H1 (cell line): ENCODE measurements at regions not wholly inside any gene's neighbourhood (a gene's known extent, or its start where the extent isn't known, plus 50 kb on each side); places are given as distances from the start of the nearest gene placed in this dataset.

ENCODE experiments used
- CTCF ChIA-PET: fragments of 300-600 bp; sonication (Branson Sonifier 250); formaldehyde crosslinking; loops from one replicate; lab custom pipeline; 2021; ENCODE audit not compliant: partially characterized antibody; lab: Charles Lee
- POLR2A ChIA-PET: fragments of 300-600 bp; sonication (Branson Sonifier 250); formaldehyde crosslinking; loops from one replicate; lab custom pipeline; 2021; ENCODE audit warnings: inconsistent platforms; ENCODE audit not compliant: partially characterized antibody; lab: Charles Lee
- DNase-seq, 2 experiments: peaks; one replicate each; pipeline versions ENCODE4 v3.0.0 to v3.0.0-alpha.2; 2010 to 2022; ENCODE audit warnings: low spot score in 2 of 2, low read depth in 1 of 2, mixed read lengths in 1 of 2
- FAIRE-seq: peaks from 2 replicates; lab custom pipeline; 2011; peaks lifted over from hg19 to GRCh38; lab: Jason Lieb, UNC
- H2AFZ ChIP-seq: 2 replicates; pipeline ENCODE4 v1.8.1; 2012; ENCODE audit warnings: low read length, inconsistent platforms
- H2AK5ac ChIP-seq: 2 replicates; pipeline ENCODE4 v1.6.1; 2013; ENCODE audit warnings: low read depth, low read length
- H2BK120ac ChIP-seq: replicated peaks from 2 replicates; pipeline ENCODE3; 2013; ENCODE audit warnings: low read depth, low read length, inconsistent platforms
- H2BK12ac ChIP-seq: 2 replicates; pipeline ENCODE4 v1.6.1; 2013; ENCODE audit warnings: low read depth, low read length
- H2BK15ac ChIP-seq: 2 replicates; pipeline ENCODE4 v1.6.1; 2013; ENCODE audit warnings: low read length
- H2BK20ac ChIP-seq: 2 replicates; pipeline ENCODE4 v1.6.1; 2013; ENCODE audit warnings: low read length
- H2BK5ac ChIP-seq: 2 replicates; pipeline ENCODE4 v1.6.1; 2013; ENCODE audit warnings: low read depth, low read length
- H3K14ac ChIP-seq: 2 replicates; pipeline ENCODE4 v1.6.1; 2013; ENCODE audit warnings: inconsistent platforms; ENCODE audit not compliant: insufficient read length
- H3K18ac ChIP-seq: 2 replicates; pipeline ENCODE4 v1.6.1; 2013; ENCODE audit warnings: low read length; ENCODE audit errors: extremely low read depth
- H3K23ac ChIP-seq: 2 replicates; pipeline ENCODE4 v1.6.1; 2013; ENCODE audit warnings: inconsistent platforms; ENCODE audit not compliant: insufficient read length
- H3K23me2 ChIP-seq: 2 replicates; pipeline ENCODE4 v1.6.1; 2013; ENCODE audit warnings: low read depth, low read length
- H3K27ac ChIP-seq: 2 replicates; pipeline ENCODE4 v1.6.1; 2011; ENCODE audit warnings: low read depth, low read length, inconsistent platforms
- H3K27me3 ChIP-seq, 4 experiments: replicated peaks in 1 of 4; 1 replicate in 1 of 4; 2 replicates in 3 of 4; pipeline versions ENCODE4 v1.6.1 to v1.8.1; 2011 to 2013; ENCODE audit warnings: low read length in 3 of 4, mild to moderate bottlenecking in 3 of 4, inconsistent platforms in 2 of 4, mixed read lengths in 2 of 4, moderate library complexity in 1 of 4; ENCODE audit not compliant: control insufficient read depth in 3 of 4, insufficient read depth in 3 of 4; ENCODE audit errors: extremely low read depth in 1 of 4
- H3K36me3 ChIP-seq, 4 experiments: 2 replicates each; pipeline versions ENCODE4 v1.6.1 to v1.8.1; 2011 to 2013; ENCODE audit warnings: mild to moderate bottlenecking in 4 of 4, low read length in 3 of 4, moderate library complexity in 2 of 4, control low read depth in 1 of 4, inconsistent platforms in 1 of 4; ENCODE audit not compliant: insufficient read depth in 4 of 4, control insufficient read depth in 2 of 4
- H3K4ac ChIP-seq: replicated peaks from 2 replicates; pipeline ENCODE3; 2013; ENCODE audit warnings: low read length, low read depth, mixed read lengths, inconsistent platforms; ENCODE audit not compliant: insufficient read length
- H3K4me1 ChIP-seq, 4 experiments: replicated peaks in 1 of 4; 1 replicate in 1 of 4; 2 replicates in 3 of 4; pipeline versions ENCODE4 v1.6.1 to v1.8.1; 2011 to 2013; ENCODE audit warnings: low read length in 3 of 4, inconsistent platforms in 2 of 4, mixed read lengths in 1 of 4; ENCODE audit not compliant: insufficient read depth in 4 of 4, control insufficient read depth in 3 of 4
- H3K4me2 ChIP-seq, 2 experiments: 2 replicates each; pipeline versions ENCODE4 v1.6.1 to v1.8.1; 2011 to 2013; ENCODE audit warnings: low read depth in 2 of 2, low read length in 2 of 2, control low read depth in 1 of 2, inconsistent platforms in 1 of 2, mild to moderate bottlenecking in 1 of 2; ENCODE audit not compliant: insufficient read depth in 1 of 2
- H3K4me3 ChIP-seq, 4 experiments: fragments of 200-600, 300-600 bp in 1 of 4; sonication (generic), shearing (Covaris generic), sonication (Bioruptor Twin) in 1 of 4; 2 replicates each; pipeline versions ENCODE4 v1.5.1 to v1.8.1; 2011 to 2016; ENCODE audit warnings: low read length in 4 of 4, low read depth in 3 of 4, control low read depth in 2 of 4, inconsistent platforms in 2 of 4, mild to moderate bottlenecking in 2 of 4, mixed read lengths in 1 of 4, moderate library complexity in 1 of 4; ENCODE audit not compliant: insufficient read depth in 2 of 4; ENCODE audit errors: extremely low read depth in 1 of 4
- H3K56ac ChIP-seq: replicated peaks from 2 replicates; pipeline ENCODE3; 2013; ENCODE audit warnings: low read depth, mild to moderate bottlenecking, mixed read lengths, low read length, inconsistent platforms; ENCODE audit not compliant: insufficient read length
- H3K79me1 ChIP-seq: 2 replicates; pipeline ENCODE4 v1.6.1; 2013; ENCODE audit warnings: low read depth, low read length, control low read depth
- H3K79me2 ChIP-seq, 2 experiments: 2 replicates each; pipeline versions ENCODE4 v1.6.1 to v1.8.1; 2012 to 2013; ENCODE audit warnings: low read length in 2 of 2, mild to moderate bottlenecking in 2 of 2, inconsistent platforms in 1 of 2; ENCODE audit not compliant: insufficient read depth in 2 of 2, control insufficient read depth in 1 of 2
- H3K9ac ChIP-seq, 4 experiments: replicated peaks in 1 of 4; 1 replicate in 1 of 4; 2 replicates in 3 of 4; pipeline versions ENCODE4 v1.6.1 to v1.8.1; 2011 to 2013; ENCODE audit warnings: low read depth in 3 of 4, low read length in 3 of 4, control low read depth in 2 of 4, mild to moderate bottlenecking in 2 of 4, moderate library complexity in 2 of 4, inconsistent platforms in 1 of 4; ENCODE audit errors: extremely low read depth in 1 of 4
- H3K9me3 ChIP-seq, 2 experiments: 2 replicates each; pipeline versions ENCODE4 v1.6.1 to v1.8.1; 2012 to 2013; ENCODE audit warnings: mild to moderate bottlenecking in 2 of 2, moderate library complexity in 2 of 2, control low read depth in 1 of 2, inconsistent platforms in 1 of 2, low read depth in 1 of 2, low read length in 1 of 2, mixed read lengths in 1 of 2; ENCODE audit not compliant: insufficient read depth in 2 of 2
- H4K20me1 ChIP-seq, 2 experiments: replicated peaks in 1 of 2; 2 replicates each; pipeline versions ENCODE3 to v1.8.1; 2011 to 2013; ENCODE audit warnings: inconsistent platforms in 2 of 2, low read length in 2 of 2, mild to moderate bottlenecking in 1 of 2; ENCODE audit not compliant: insufficient read depth in 2 of 2, control insufficient read depth in 1 of 2
- H4K5ac ChIP-seq: 2 replicates; pipeline ENCODE4 v1.6.1; 2013; ENCODE audit warnings: low read length, low read depth, mixed read lengths, inconsistent platforms; ENCODE audit not compliant: insufficient read length
- H4K8ac ChIP-seq: 2 replicates; pipeline ENCODE4 v1.8.0; 2013; ENCODE audit warnings: mild to moderate bottlenecking, moderate library complexity, low read length, inconsistent platforms; ENCODE audit not compliant: insufficient read depth; ENCODE audit errors: extremely low read depth
- H4K91ac ChIP-seq: replicated peaks from 2 replicates; pipeline ENCODE3; 2013; ENCODE audit warnings: low read length, mixed read lengths, inconsistent platforms; ENCODE audit not compliant: insufficient read length
- RAD21 ChIP-seq, 2 experiments: IDR thresholded peaks in 1 of 2; conservative IDR thresholded peaks in 1 of 2; 2 replicates each; pipeline ENCODE4 v1.6.1; 2011; ENCODE audit warnings: low read depth in 2 of 2, low read length in 2 of 2, improper control_type of control experiment in 1 of 2, inconsistent platforms in 1 of 2, mild to moderate bottlenecking in 1 of 2, moderate library complexity in 1 of 2
- SAP30 ChIP-seq: fragments of 300-600 bp; sonication (generic); IDR thresholded peaks from 2 replicates; pipeline ENCODE4 v1.7.1; 2012; ENCODE audit warnings: low read length, moderate library complexity, mild to moderate bottlenecking, inconsistent platforms; ENCODE audit not compliant: insufficient read depth, insufficient replicate concordance
- SIRT6 ChIP-seq: IDR thresholded peaks from one replicate; pipeline ENCODE4 v1.7.1; 2012; ENCODE audit warnings: low read length, inconsistent platforms
- SP1 ChIP-seq: IDR thresholded peaks from 2 replicates; pipeline ENCODE4 v1.6.1; 2011; ENCODE audit warnings: low read depth, low read length
- WGBS, 2 experiments: shearing (Covaris generic) in 1 of 2; methylation state at CpG; one replicate each; pipeline versions ENCODE4 v1.1.6 to v1.1.7; 2013 to 2015; ENCODE audit warnings: low lambda C conversion rate in 2 of 2, mixed read lengths in 2 of 2, inconsistent platforms in 1 of 2, low coverage in 1 of 2, missing lambda C conversion rate in 1 of 2; ENCODE audit not compliant: insufficient replicate concordance in 2 of 2, insufficient coverage in 1 of 2, insufficient read length in 1 of 2; ENCODE audit errors: extremely low coverage in 1 of 2, missing lambda C conversion rate in 1 of 2; 5-methylcytosine and 5-hydroxymethylcytosine counted together
- TF ChIP-seq, protein P1 (sequence below), 3 experiments: IDR thresholded peaks; 1 replicate in 2 of 3; 2 replicates in 1 of 3; pipeline versions ENCODE4 v1.5.1 to v1.6.1; 2011; ENCODE audit warnings: low read length in 3 of 3, mild to moderate bottlenecking in 3 of 3, inconsistent platforms in 2 of 3, low read depth in 1 of 3, moderate library complexity in 1 of 3; ENCODE audit not compliant: insufficient read depth in 1 of 3; ENCODE audit errors: control extremely low read depth in 1 of 3

DNA sequence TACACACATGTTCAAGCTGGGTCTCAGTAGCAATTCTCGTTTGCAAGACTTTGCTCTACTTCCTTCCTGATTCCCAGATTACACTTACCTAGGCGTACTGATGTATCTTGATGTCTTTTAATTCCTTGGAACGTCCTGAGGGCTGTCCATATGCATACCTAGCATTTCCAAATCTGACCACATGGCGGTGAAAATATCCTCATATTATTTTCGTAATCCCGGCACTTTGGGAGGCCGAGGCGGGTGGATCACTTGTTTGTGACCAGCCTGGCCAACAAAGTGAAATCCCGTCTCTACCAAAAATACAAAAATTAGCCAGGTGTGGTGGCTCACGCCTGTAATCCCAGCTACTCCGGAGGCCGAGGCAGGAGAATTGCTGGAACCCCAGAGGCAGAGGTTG, 1786.3 kb upstream of the TENM3 start:
- peak overlapping the region; percentile 35; the same call in 1 of the 2 replicates for H2AFZ ChIP-seq
- no peaks in the 10 kb centered on the region for H3K79me2 ChIP-seq
- no peak overlapping the region for H3K4me2 ChIP-seq
- H4K8ac ChIP-seq: no peak overlapping the region
- no peak overlapping the region for H3K56ac ChIP-seq
- H3K4me1 ChIP-seq: peaks cover 0 to 6% (median 0%) of the 10 kb centered on the region in 4 experiments; a peak in 4 of 7 replicates
- H2AK5ac ChIP-seq: no peak overlapping the region
- no peak overlapping the region for H2BK5ac ChIP-seq
- no peaks in the 10 kb centered on the region for H3K9me3 ChIP-seq
- TF ChIP-seq SAP30 (no peak), SP1 (no peak), SIRT6 (no peak), RAD21 (IDR thresholded peaks at IDR 0.05 in 1 of 2, conservative IDR thresholded peaks at IDR 0.05 in 1 of 2; ENCODE audit: low read depth in 2 of 2, low read length in 2 of 2) (peak; percentile 14 to 39; a peak in 2 of 4 replicates)
- TF ChIP-seq, protein P1, sequence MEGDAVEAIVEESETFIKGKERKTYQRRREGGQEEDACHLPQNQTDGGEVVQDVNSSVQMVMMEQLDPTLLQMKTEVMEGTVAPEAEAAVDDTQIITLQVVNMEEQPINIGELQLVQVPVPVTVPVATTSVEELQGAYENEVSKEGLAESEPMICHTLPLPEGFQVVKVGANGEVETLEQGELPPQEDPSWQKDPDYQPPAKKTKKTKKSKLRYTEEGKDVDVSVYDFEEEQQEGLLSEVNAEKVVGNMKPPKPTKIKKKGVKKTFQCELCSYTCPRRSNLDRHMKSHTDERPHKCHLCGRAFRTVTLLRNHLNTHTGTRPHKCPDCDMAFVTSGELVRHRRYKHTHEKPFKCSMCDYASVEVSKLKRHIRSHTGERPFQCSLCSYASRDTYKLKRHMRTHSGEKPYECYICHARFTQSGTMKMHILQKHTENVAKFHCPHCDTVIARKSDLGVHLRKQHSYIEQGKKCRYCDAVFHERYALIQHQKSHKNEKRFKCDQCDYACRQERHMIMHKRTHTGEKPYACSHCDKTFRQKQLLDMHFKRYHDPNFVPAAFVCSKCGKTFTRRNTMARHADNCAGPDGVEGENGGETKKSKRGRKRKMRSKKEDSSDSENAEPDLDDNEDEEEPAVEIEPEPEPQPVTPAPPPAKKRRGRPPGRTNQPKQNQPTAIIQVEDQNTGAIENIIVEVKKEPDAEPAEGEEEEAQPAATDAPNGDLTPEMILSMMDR (IDR thresholded peaks at IDR 0.05; ENCODE audit: control extremely low read depth in 1 of 3, insufficient read depth in 1 of 3, low read depth in 1 of 3, low read length in 3 of 3): peak in 1 of 3 experiments; percentile 44; a peak in 2 of 4 replicates
- H3K18ac ChIP-seq: 0 out of 2 replicates have a peak overlapping the region, but pooled peaks have one; percentile 53
- WGBS, 2 experiments: 87% methylated on average over 12 of the region's 12 CpGs; no CpG with 5 or more reads in 1 of the 2 experiments
- 0 out of 2 replicates have a peak overlapping the region, but pooled peaks have one; percentile 49 for H2BK20ac ChIP-seq
- H3K27me3 ChIP-seq: no peaks in the 10 kb centered on the region
- no peak overlapping the region for H4K91ac ChIP-seq
- H2BK12ac ChIP-seq: peak overlapping the region; percentile 41; the same call in 1 of the 2 replicates
- H3K4me3 ChIP-seq: no peak overlapping the region
- FAIRE-seq (no peak), DNase-seq (no peak)
- no peaks in the 10 kb centered on the region for H3K79me1 ChIP-seq
- no peaks in the 10 kb centered on the region for H4K20me1 ChIP-seq
- no peak overlapping the region for H2BK15ac ChIP-seq
- POLR2A ChIA-PET: no interaction called here
- H3K23ac ChIP-seq: no peak overlapping the region
- H3K14ac ChIP-seq: no peak overlapping the region
- CTCF ChIA-PET: interaction anchor here (0.5 to 2.5 kb wide), 8 partner anchors 8 to 208 kb away, joined by 3 to 12 read pairs (median 4); no protein-coding TSS in a partner anchor
- H2BK120ac ChIP-seq: no peak overlapping the region
- H3K4ac ChIP-seq: no peak overlapping the region
- H3K27ac ChIP-seq: no peak overlapping the region
- H3K36me3 ChIP-seq: no peaks in the 10 kb centered on the region
- H3K9ac ChIP-seq: no peak overlapping the region
- H4K5ac ChIP-seq: no peak overlapping the region
- H3K23me2 ChIP-seq: no peaks in the 10 kb centered on the region
